HCT116 (cell line): ENCODE measurements at regions not wholly inside any gene's neighbourhood (a gene's known extent, or its start where the extent isn't known, plus 50 kb on each side); places are given as distances from the start of the nearest gene placed in this dataset.

Source experiments
- ATAC-seq: fragments of 200-7000 bp; cut with Tn5 transposase; 2 replicates; pipeline ENCODE4 v1.9.1; 2020; ENCODE audit warnings: mild to moderate bottlenecking, moderate library complexity
- BruUV-seq: library from RNA; stranded (reverse); fragments of 400-500 nt; replicated peaks from 2 replicates; lab custom pipeline; 2021; lab: Mats Ljungman, UMichigan
- CTCF ChIA-PET: fragments of 300-600 bp; sonication (Branson Sonifier 250); formaldehyde crosslinking; loops from one replicate; lab custom pipeline; 2021; ENCODE audit warnings: antibody characterized with exemption; lab: Charles Lee
- POLR2A ChIA-PET: fragments of 300-600, 350-600 bp; sonication (Branson Sonifier 250); formaldehyde crosslinking; loops from one replicate; lab custom pipeline; 2021; ENCODE audit warnings: antibody characterized with exemption; lab: Charles Lee
- RAD21 ChIA-PET, 2 experiments: fragments of 300-600 bp; sonication (Branson Sonifier 250); formaldehyde crosslinking; loops; one replicate each; lab custom pipeline; 2023; ENCODE audit warnings: low total read pairs in 2 of 2; ENCODE audit not compliant: uncharacterized antibody in 2 of 2, unreplicated experiment in 2 of 2, low non-redundant PET in 1 of 2; lab: Charles Lee
- DNase-seq: peaks from one replicate; pipeline ENCODE4 v3.0.0-alpha.2; 2010; ENCODE audit warnings: low read depth, low spot score
- H2AFZ ChIP-seq: fragments of 200-600 bp; shearing (Covaris generic), sonication (generic); 2 replicates; pipeline ENCODE4 v1.6.1; 2017; ENCODE audit warnings: low read depth, mixed run types, mixed read lengths, antibody characterized with exemption, low read length; ENCODE audit not compliant: poor library complexity, severe bottlenecking
- H3K27ac ChIP-seq: 2 replicates; pipeline ENCODE4 v1.5.1; 2012; ENCODE audit warnings: low read depth, low read length
- H3K27me3 ChIP-seq: fragments of 200-600 bp; sonication (generic); 2 replicates; pipeline ENCODE4 v1.6.1; 2016; ENCODE audit warnings: mixed run types, low read length, mixed read lengths; ENCODE audit not compliant: insufficient read depth
- H3K36me3 ChIP-seq, 2 experiments: fragments of 200-500 bp in 1 of 2; fragments of 200-600 bp in 1 of 2; sonication (Bioruptor generic) in 1 of 2; sonication (generic) in 1 of 2; 2 replicates each; pipeline versions ENCODE4 v1.5.1 to v1.6.1; 2014 to 2016; ENCODE audit warnings: low read length in 2 of 2, inconsistent platforms in 1 of 2, mixed read lengths in 1 of 2, mixed run types in 1 of 2; ENCODE audit not compliant: insufficient read depth in 2 of 2, control insufficient read depth in 1 of 2
- H3K4me1 ChIP-seq, 2 experiments: fragments of 200-600 bp in 1 of 2; sonication (generic) in 1 of 2; 2 replicates each; pipeline versions ENCODE4 v1.5.1 to v1.6.1; 2012 to 2017; ENCODE audit warnings: low read length in 2 of 2, inconsistent platforms in 1 of 2, mild to moderate bottlenecking in 1 of 2, mixed read lengths in 1 of 2, mixed run types in 1 of 2, moderate library complexity in 1 of 2; ENCODE audit not compliant: insufficient read depth in 2 of 2, control insufficient read depth in 1 of 2
- H3K4me2 ChIP-seq: fragments of 200-600 bp; sonication (generic); 2 replicates; pipeline ENCODE4 v1.6.1; 2017; ENCODE audit warnings: mixed run types, low read length, mixed read lengths
- H3K4me3 ChIP-seq, 2 experiments: fragments of 200-600 bp in 1 of 2; sonication (generic) in 1 of 2; replicated peaks in 1 of 2; 2 replicates each; pipeline ENCODE4 v1.5.1; 2011 to 2016; ENCODE audit warnings: low read length in 2 of 2, control low read depth in 1 of 2, low read depth in 1 of 2, mild to moderate bottlenecking in 1 of 2, mixed read lengths in 1 of 2, mixed run types in 1 of 2
- H3K79me2 ChIP-seq: fragments of 200-600 bp; sonication (generic); 2 replicates; pipeline ENCODE4 v1.6.1; 2017; ENCODE audit warnings: mild to moderate bottlenecking, mixed run types, low read length, moderate library complexity, mixed read lengths; ENCODE audit not compliant: insufficient read depth
- H3K9ac ChIP-seq: fragments of 200-600 bp; sonication (generic); 2 replicates; pipeline ENCODE4 v1.6.1; 2016; ENCODE audit warnings: low read length, mixed read lengths
- H3K9me2 ChIP-seq: fragments of 200-600 bp; sonication (generic), shearing (Covaris generic); 2 replicates; pipeline ENCODE4 v1.6.1; 2017; ENCODE audit warnings: mixed run types, mild to moderate bottlenecking, moderate library complexity; ENCODE audit not compliant: insufficient read depth
- H3K9me3 ChIP-seq, 2 experiments: fragments of 200-500 bp in 1 of 2; fragments of 200-600 bp in 1 of 2; sonication (Bioruptor generic) in 1 of 2; sonication (generic) in 1 of 2; 2 replicates each; pipeline ENCODE4 v1.6.1; 2014 to 2017; ENCODE audit warnings: low read length in 2 of 2, mixed read lengths in 2 of 2, inconsistent platforms in 1 of 2, low read depth in 1 of 2, mild to moderate bottlenecking in 1 of 2, mixed run types in 1 of 2, moderate library complexity in 1 of 2; ENCODE audit not compliant: control insufficient read depth in 1 of 2, insufficient read depth in 1 of 2
- H4K20me1 ChIP-seq: fragments of 200-600 bp; sonication (generic), shearing (Covaris generic); 2 replicates; pipeline ENCODE4 v1.6.1; 2017; ENCODE audit warnings: mixed run types, mild to moderate bottlenecking, moderate library complexity; ENCODE audit not compliant: insufficient read depth
- EGR1 ChIP-seq: IDR thresholded peaks from 2 replicates; pipeline ENCODE4 v1.6.1; 2012; ENCODE audit warnings: low read depth
- SRF ChIP-seq: IDR thresholded peaks from 2 replicates; pipeline ENCODE4 v1.6.1; 2012; ENCODE audit warnings: low read depth
- YY1 ChIP-seq: IDR thresholded peaks from 2 replicates; pipeline ENCODE4 v1.6.1; 2011; ENCODE audit warnings: low read length, low read depth, moderate library complexity, mild to moderate bottlenecking; ENCODE audit not compliant: insufficient replicate concordance; ENCODE audit errors: extremely low read depth
- intact Hi-C: fragments of 100-400 bp; cut with micrococcal nuclease; formaldehyde crosslinking; loops from 2 replicates; pipeline ENCODE4 v1.10.0; 2022

DNA sequence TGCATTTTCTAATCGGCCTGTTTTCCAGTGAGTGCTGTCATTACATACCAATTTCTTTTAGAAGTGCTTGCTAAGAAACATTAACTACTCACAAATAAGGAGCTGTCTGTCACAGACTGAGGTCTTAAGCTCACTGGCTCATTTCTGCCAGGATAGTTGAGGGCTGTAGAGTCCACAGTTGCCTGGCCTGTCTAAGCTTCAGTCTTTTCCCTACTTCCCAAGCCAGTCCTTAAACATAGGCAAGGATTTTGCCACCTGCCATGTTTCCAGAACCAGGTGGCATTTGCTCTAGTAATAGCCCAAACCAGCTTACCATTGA lies 84.7 kb downstream of the LINC00237 start:
- CTCF ChIA-PET, result no interaction called here
- no peaks in the 10 kb centered on the region for H3K9me3 ChIP-seq
- BruUV-seq, result no TSS peak

GRCh38 chr20:21020659-21021471 lies 85.3 kb downstream of the LINC00237 start:
- CTCF ChIA-PET, result no interaction called here
- no TSS peak for BruUV-seq
- Histone ChIP-seq H3K4me3 (no peak overlapping the region), H3K4me1 (peaks cover 2 to 7% of the 10 kb centered on the region in 2 experiments; a peak in 2 of 4 replicates), H3K4me2 (no peak overlapping the region), H3K9me3 (no peaks in the 10 kb centered on the region), H3K27me3 (peaks cover 18% of the 10 kb centered on the region; the same call in 1 of the 2 replicates), H3K9me2 (no peaks in the 10 kb centered on the region), H3K36me3 (no peaks in the 10 kb centered on the region), H4K20me1 (no peaks in the 10 kb centered on the region), H3K27ac (no peak overlapping the region), H3K9ac (no peak overlapping the region), H3K79me2 (no peaks in the 10 kb centered on the region), H2AFZ (no peak overlapping the region)
- RAD21 ChIA-PET, result no interaction called here
- POLR2A ChIA-PET, result no interaction called here
- ATAC-seq, result no peak
- intact Hi-C loops, result no loop called here
- TF ChIP-seq SRF, result no peak
- DNase-seq, result no peak

More for the DNA sequence above, 84.7 kb downstream of the LINC00237 start:
- H3K4me1 ChIP-seq, result peaks cover 2 to 7% of the 10 kb centered on the region in 2 experiments; a peak in 2 of 4 replicates
- DNase-seq (no peak), ATAC-seq (no peak)
- POLR2A ChIA-PET, result no interaction called here
- TF ChIP-seq YY1, result no peak
- TF ChIP-seq EGR1, result no peak
- H3K4me2 ChIP-seq, result no peak overlapping the region
- RAD21 ChIA-PET, result no interaction called here
- H3K79me2 ChIP-seq, result no peaks in the 10 kb centered on the region
- H4K20me1 ChIP-seq, result no peaks in the 10 kb centered on the region
- H3K9me2 ChIP-seq, result no peaks in the 10 kb centered on the region
- no peak overlapping the region for H3K9ac ChIP-seq
- no peak overlapping the region for H2AFZ ChIP-seq
- H3K27me3 ChIP-seq, result peaks cover 18% of the 10 kb centered on the region; the same call in 1 of the 2 replicates
- no peak overlapping the region for H3K27ac ChIP-seq
- intact Hi-C loops, result no loop called here
- no peaks in the 10 kb centered on the region for H3K36me3 ChIP-seq
- H3K4me3 ChIP-seq, result no peak overlapping the region
